Testis (tissue), 2 donors: ENCODE measurements at regions not wholly inside any gene's neighbourhood (a gene's known extent, or its start where the extent isn't known, plus 50 kb on each side); places are given as distances from the start of the nearest gene placed in this dataset.

Source experiments
- POLR2A ChIP-seq: fragments of 450-650 bp; IDR thresholded peaks from one replicate; pipeline ENCODE4 v1.6.1; 2017; ENCODE audit warnings: antibody characterized with exemption, mild to moderate bottlenecking, moderate library complexity
- TF ChIP-seq, protein P1 (sequence below), 3 experiments: fragments of 450-650 bp in 2 of 3; fragments of 200-600 bp in 1 of 3; sonication (generic) in 1 of 3; IDR thresholded peaks; one replicate each; pipeline ENCODE4 v1.5.1; 2016 to 2019; ENCODE audit warnings: antibody characterized with exemption in 3 of 3, mild to moderate bottlenecking in 2 of 3, moderate library complexity in 1 of 3

DNA sequence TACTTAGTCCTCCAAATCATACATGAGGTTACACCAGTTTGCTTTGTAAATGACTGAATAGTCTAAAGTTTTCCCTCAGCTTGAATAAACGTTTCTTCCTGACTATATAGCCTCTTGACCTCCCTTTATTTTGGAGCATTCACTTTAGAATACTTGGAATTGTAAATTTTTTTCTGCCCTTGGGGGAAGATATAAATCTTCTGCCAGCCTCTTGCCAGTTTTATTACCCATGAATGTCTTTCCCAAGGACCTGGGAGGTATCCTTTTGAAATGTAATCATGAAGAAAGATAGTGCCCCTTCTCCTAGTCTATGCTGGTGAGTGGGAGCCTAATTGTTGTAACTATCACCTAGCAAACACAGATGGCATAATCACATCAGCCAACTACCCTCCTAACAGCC is 2033.9 kb upstream of the PCDH20 start:
- TF ChIP-seq, protein P1, sequence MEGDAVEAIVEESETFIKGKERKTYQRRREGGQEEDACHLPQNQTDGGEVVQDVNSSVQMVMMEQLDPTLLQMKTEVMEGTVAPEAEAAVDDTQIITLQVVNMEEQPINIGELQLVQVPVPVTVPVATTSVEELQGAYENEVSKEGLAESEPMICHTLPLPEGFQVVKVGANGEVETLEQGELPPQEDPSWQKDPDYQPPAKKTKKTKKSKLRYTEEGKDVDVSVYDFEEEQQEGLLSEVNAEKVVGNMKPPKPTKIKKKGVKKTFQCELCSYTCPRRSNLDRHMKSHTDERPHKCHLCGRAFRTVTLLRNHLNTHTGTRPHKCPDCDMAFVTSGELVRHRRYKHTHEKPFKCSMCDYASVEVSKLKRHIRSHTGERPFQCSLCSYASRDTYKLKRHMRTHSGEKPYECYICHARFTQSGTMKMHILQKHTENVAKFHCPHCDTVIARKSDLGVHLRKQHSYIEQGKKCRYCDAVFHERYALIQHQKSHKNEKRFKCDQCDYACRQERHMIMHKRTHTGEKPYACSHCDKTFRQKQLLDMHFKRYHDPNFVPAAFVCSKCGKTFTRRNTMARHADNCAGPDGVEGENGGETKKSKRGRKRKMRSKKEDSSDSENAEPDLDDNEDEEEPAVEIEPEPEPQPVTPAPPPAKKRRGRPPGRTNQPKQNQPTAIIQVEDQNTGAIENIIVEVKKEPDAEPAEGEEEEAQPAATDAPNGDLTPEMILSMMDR (IDR thresholded peaks at IDR 0.05), result no peak
- TF ChIP-seq POLR2A, result no peak
